Vagina (tissue), 2 donors: ENCODE measurements at regions not wholly inside any gene's neighbourhood (a gene's known extent, or its start where the extent isn't known, plus 50 kb on each side); places are given as distances from the start of the nearest gene placed in this dataset.

Source experiments
- POLR2A ChIP-seq, 2 donors: fragments of 450-650 bp; IDR thresholded peaks; one replicate each; pipeline ENCODE4 v1.6.1; 2017; ENCODE audit warnings: antibody characterized with exemption in 2 of 2, mild to moderate bottlenecking in 2 of 2, moderate library complexity in 2 of 2
- TF ChIP-seq, protein P1 (sequence below), 3 experiments: fragments of 450-650 bp in 2 of 3; fragments of 200-600 bp in 1 of 3; sonication (generic) in 1 of 3; IDR thresholded peaks; one replicate each; pipeline ENCODE4 v1.5.1; 2017 to 2019; ENCODE audit warnings: antibody characterized with exemption in 3 of 3, mild to moderate bottlenecking in 2 of 3, moderate library complexity in 2 of 3

DNA sequence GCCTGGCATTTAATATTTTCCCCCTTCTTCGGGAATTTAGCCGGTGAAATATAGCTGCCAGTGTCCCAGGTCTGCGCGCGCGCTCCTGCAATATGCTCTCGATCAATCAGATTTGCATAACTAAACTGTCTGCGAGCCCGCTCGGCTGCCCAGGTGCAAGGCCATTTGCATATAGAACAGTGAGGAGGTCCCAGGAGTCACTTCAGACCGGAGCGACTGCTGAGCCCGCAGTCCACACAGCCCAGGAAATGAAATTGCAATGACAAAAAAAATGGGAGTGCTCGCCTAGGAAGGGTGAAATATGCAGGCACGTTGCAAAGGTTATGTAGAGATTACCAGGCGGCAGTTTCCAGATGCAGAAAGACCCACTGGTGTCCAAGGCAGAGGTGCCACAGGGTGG lies 228.5 kb downstream of the VRK1 start:
- TF ChIP-seq, protein P1, sequence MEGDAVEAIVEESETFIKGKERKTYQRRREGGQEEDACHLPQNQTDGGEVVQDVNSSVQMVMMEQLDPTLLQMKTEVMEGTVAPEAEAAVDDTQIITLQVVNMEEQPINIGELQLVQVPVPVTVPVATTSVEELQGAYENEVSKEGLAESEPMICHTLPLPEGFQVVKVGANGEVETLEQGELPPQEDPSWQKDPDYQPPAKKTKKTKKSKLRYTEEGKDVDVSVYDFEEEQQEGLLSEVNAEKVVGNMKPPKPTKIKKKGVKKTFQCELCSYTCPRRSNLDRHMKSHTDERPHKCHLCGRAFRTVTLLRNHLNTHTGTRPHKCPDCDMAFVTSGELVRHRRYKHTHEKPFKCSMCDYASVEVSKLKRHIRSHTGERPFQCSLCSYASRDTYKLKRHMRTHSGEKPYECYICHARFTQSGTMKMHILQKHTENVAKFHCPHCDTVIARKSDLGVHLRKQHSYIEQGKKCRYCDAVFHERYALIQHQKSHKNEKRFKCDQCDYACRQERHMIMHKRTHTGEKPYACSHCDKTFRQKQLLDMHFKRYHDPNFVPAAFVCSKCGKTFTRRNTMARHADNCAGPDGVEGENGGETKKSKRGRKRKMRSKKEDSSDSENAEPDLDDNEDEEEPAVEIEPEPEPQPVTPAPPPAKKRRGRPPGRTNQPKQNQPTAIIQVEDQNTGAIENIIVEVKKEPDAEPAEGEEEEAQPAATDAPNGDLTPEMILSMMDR (IDR thresholded peaks at IDR 0.05): no peak
- no peak for TF ChIP-seq POLR2A (IDR thresholded peaks at IDR 0.05)
